OCI-LY3 (cell line): ENCODE measurements at regions not wholly inside any gene's neighbourhood (a gene's known extent, or its start where the extent isn't known, plus 50 kb on each side); places are given as distances from the start of the nearest gene placed in this dataset.

Experiments used
- CTCF ChIP-seq: fragments of 200-600, 300-600 bp; sonication (generic); IDR thresholded peaks from 2 replicates; pipeline ENCODE4 v1.5.1; 2014; ENCODE audit warnings: antibody characterized with exemption, low read length, low read depth
- EZH2phosphoT487 ChIP-seq: fragments of 200-600 bp; shearing (Covaris generic); IDR thresholded peaks from 2 replicates; pipeline ENCODE4 v1.6.1; 2018; ENCODE audit warnings: antibody characterized with exemption, mixed run types, low read depth

- TF ChIP-seq CTCF (no peak), EZH2phosphoT487 (no peak)
These were observed 270.0 kb upstream of the MARCKS start for GRCh38 chr6:113587078-113587699.
